Amygdala (tissue), 56 donors: ENCODE measurements at regions not wholly inside any gene's neighbourhood (a gene's known extent, or its start where the extent isn't known, plus 50 kb on each side); places are given as distances from the start of the nearest gene placed in this dataset.
"Not testable (repeated sequence)": the region's sequence is repeated elsewhere in the genome, so short reads cannot be mapped to it uniquely, and the experiment has no call there.

Experiments
- DNase-seq, 56 donors: peaks; one replicate each; lab custom pipeline; 2025; lab: John Stamatoyannopoulos, UW

GRCh38 chr10:55200020-55200419, 399.0 kb upstream of the PCDH15 start:
- DNase-seq, result no peak

GRCh38 chr10:55191236-55191860, 390.3 kb upstream of the PCDH15 start:
- DNase-seq, result no peak

- DNase-seq, result no peak
Observed at GRCh38 chr10:55183993-55184392, 383.0 kb upstream of the PCDH15 start.

- no peak for DNase-seq
Observed at GRCh38 chr10:55180357-55180756, 379.3 kb upstream of the PCDH15 start.

- DNase-seq, result no peak
Observed at GRCh38 chr10:55174419-55174818, 373.4 kb upstream of the PCDH15 start.

GRCh38 chr10:55169493-55169892, 368.5 kb upstream of the PCDH15 start:
- DNase-seq, result no peak

GRCh38 chr10:55168343-55168742, 367.3 kb upstream of the PCDH15 start:
- DNase-seq, result no peak

- DNase-seq, result no peak
Observed at GRCh38 chr10:55163388-55163979, 362.5 kb upstream of the PCDH15 start.

- DNase-seq, result not testable (repeated sequence)
Observed at GRCh38 chr10:55162321-55162720, 361.3 kb upstream of the PCDH15 start.

- DNase-seq, result no peak
Observed at GRCh38 chr10:55160655-55161283, 359.7 kb upstream of the PCDH15 start.

- DNase-seq, result no peak
Observed at GRCh38 chr10:55158633-55159032, 357.6 kb upstream of the PCDH15 start.

GRCh38 chr10:55146032-55146431, 345.0 kb upstream of the PCDH15 start:
- no peak for DNase-seq

GRCh38 chr10:55144001-55144400, 343.0 kb upstream of the PCDH15 start:
- DNase-seq, result no peak

- no peak for DNase-seq
Observed at GRCh38 chr10:55141892-55142291, 340.9 kb upstream of the PCDH15 start.

GRCh38 chr10:55137063-55137462, 336.0 kb upstream of the PCDH15 start:
- DNase-seq, result no peak

GRCh38 chr10:55104738-55105137, 303.7 kb upstream of the PCDH15 start:
- DNase-seq, result no peak

GRCh38 chr10:55098452-55098851, 297.4 kb upstream of the PCDH15 start:
- DNase-seq, result no peak

- no peak for DNase-seq
Observed at GRCh38 chr10:55091691-55092328, 290.8 kb upstream of the PCDH15 start.

GRCh38 chr10:55078121-55078520, 277.1 kb upstream of the PCDH15 start:
- DNase-seq, result no peak

GRCh38 chr10:55065185-55065584, 264.2 kb upstream of the PCDH15 start:
- DNase-seq, result no peak

- DNase-seq, result no peak
Observed at GRCh38 chr10:55063811-55064210, 262.8 kb upstream of the PCDH15 start.

- no peak for DNase-seq
Observed at GRCh38 chr10:55062349-55062748, 261.3 kb upstream of the PCDH15 start.
